Limb (tissue), 2 donors: ENCODE measurements at regions not wholly inside any gene's neighbourhood (a gene's known extent, or its start where the extent isn't known, plus 50 kb on each side); places are given as distances from the start of the nearest gene placed in this dataset.
A peak's percentile ranks its signal among the peaks of the same experiment; 100 is the strongest.

Source experiments
- DNase-seq, 2 donors: peaks; one replicate each; pipeline ENCODE4 v3.0.0-alpha.2; 2016; ENCODE audit errors: extremely low spot score in 2 of 2

- no peak for DNase-seq
These were observed 465.5 kb downstream of the INSC start for GRCh38 chr11:15580056-15580774.

- no peak for DNase-seq
These were observed 466.0 kb downstream of the INSC start for GRCh38 chr11:15580775-15581095.

- DNase-seq, result no peak
These were observed 469.4 kb downstream of the INSC start for GRCh38 chr11:15584158-15584557.

- DNase-seq, result peak in 1 of 2 donors; percentile 51
These were observed 471.0 kb downstream of the INSC start for GRCh38 chr11:15585602-15586331.

GRCh38 chr11:15586741-15587473 is 472.2 kb downstream of the INSC start:
- peak in 1 of 2 donors; percentile 19 for DNase-seq

- DNase-seq, result no peak
These were observed 474.4 kb downstream of the INSC start for GRCh38 chr11:15589070-15589626.

GRCh38 chr11:15590132-15590531 is 475.4 kb downstream of the INSC start:
- DNase-seq, result peak in 1 of 2 donors; percentile 70

GRCh38 chr11:15591112-15591537 is 476.4 kb downstream of the INSC start:
- no peak for DNase-seq

- DNase-seq, result no peak
These were observed 479.9 kb downstream of the INSC start for GRCh38 chr11:15594607-15595006.

GRCh38 chr11:15599376-15599775 is 484.7 kb downstream of the INSC start:
- no peak for DNase-seq

- no peak for DNase-seq
These were observed 487.3 kb downstream of the INSC start for GRCh38 chr11:15602047-15602446.

GRCh38 chr11:15602785-15603567 is 488.3 kb downstream of the INSC start:
- DNase-seq, result peak; percentile 79 to 83

- DNase-seq, result no peak
These were observed 490.4 kb downstream of the INSC start for GRCh38 chr11:15605094-15605493.

- DNase-seq, result no peak
These were observed 492.8 kb downstream of the INSC start for GRCh38 chr11:15607361-15608036.

GRCh38 chr11:15609445-15609844 is 494.7 kb downstream of the INSC start:
- DNase-seq, result no peak

- DNase-seq, result no peak
These were observed 496.2 kb downstream of the INSC start for GRCh38 chr11:15610881-15611280.

- no peak for DNase-seq
These were observed 498.5 kb downstream of the INSC start for GRCh38 chr11:15613251-15613650.

GRCh38 chr11:15613789-15614188 is 499.1 kb downstream of the INSC start:
- DNase-seq, result no peak

- DNase-seq, result no peak
These were observed 500.8 kb downstream of the INSC start for GRCh38 chr11:15615398-15616096.
